Gastrocnemius medialis (tissue), 4 donors: ENCODE measurements at regions not wholly inside any gene's neighbourhood (a gene's known extent, or its start where the extent isn't known, plus 50 kb on each side); places are given as distances from the start of the nearest gene placed in this dataset.

Source experiments
- ATAC-seq, 2 donors: fragments of 150-250 bp; one replicate each; pipeline ENCODE4 v1.9.1; 2016
- DNase-seq, 2 donors: peaks; one replicate each; pipeline ENCODE4 v3.0.0-alpha.2; 2019
- H3K27ac ChIP-seq, 4 donors: fragments of 200-600 bp; sonication (generic); 1 replicate in 1 of 4; 2 replicates in 3 of 4; pipeline ENCODE4 v1.5.1; 2016 to 2018; ENCODE audit warnings: mild to moderate bottlenecking in 2 of 4, moderate library complexity in 1 of 4
- H3K27me3 ChIP-seq, 3 donors: fragments of 200-600 bp; sonication (generic) in 2 of 3; 1 replicate in 1 of 3; 2 replicates in 2 of 3; pipeline versions ENCODE4 v1.5.1 to v1.6.0; 2016 to 2019; ENCODE audit warnings: mild to moderate bottlenecking in 1 of 3, moderate library complexity in 1 of 3
- H3K36me3 ChIP-seq, 2 donors: fragments of 200-600 bp; sonication (generic) in 1 of 2; one replicate each; pipeline ENCODE4 v1.5.1; 2017 to 2018
- H3K4me1 ChIP-seq, 2 donors: fragments of 200-600 bp; sonication (generic) in 1 of 2; one replicate each; pipeline ENCODE4 v1.5.1; 2016 to 2017; ENCODE audit warnings: mild to moderate bottlenecking in 2 of 2
- H3K4me3 ChIP-seq, 4 donors: fragments of 200-600 bp; sonication (generic) in 3 of 4; 1 replicate in 1 of 4; 2 replicates in 3 of 4; pipeline ENCODE4 v1.5.1; 2016 to 2019; ENCODE audit warnings: mild to moderate bottlenecking in 2 of 4
- H3K9me3 ChIP-seq, 3 donors: fragments of 200-600 bp; sonication (generic) in 2 of 3; 1 replicate in 1 of 3; 2 replicates in 2 of 3; pipeline ENCODE4 v1.5.1; 2016 to 2019
- CTCF ChIP-seq, 5 experiments: fragments of 450-650 bp in 3 of 5; fragments of 200-600 bp in 2 of 5; sonication (generic) in 2 of 5; IDR thresholded peaks in 4 of 5; conservative IDR thresholded peaks in 1 of 5; 1 replicate in 4 of 5; 2 replicates in 1 of 5; pipeline ENCODE4 v1.5.1; 2016 to 2019; ENCODE audit warnings: antibody characterized with exemption in 5 of 5, mild to moderate bottlenecking in 3 of 5, moderate library complexity in 3 of 5
- POLR2A ChIP-seq, 2 donors: fragments of 450-650 bp; IDR thresholded peaks; one replicate each; pipeline ENCODE4 v1.6.1; 2017; ENCODE audit warnings: antibody characterized with exemption in 2 of 2, mild to moderate bottlenecking in 2 of 2, moderate library complexity in 2 of 2
- in situ Hi-C, 4 donors: fragments of 200-750 bp; cut with MboI; loops; one replicate each; pipeline versions ENCODE4 v1.15.0 to v1.8.0; 2017; ENCODE audit warnings: low sequenced_read_pairs in 4 of 4
- intact Hi-C: fragments of 100-400 bp; cut with DNase I; formaldehyde crosslinking; loops from one replicate; pipeline ENCODE4 v1.15.1; 2023; ENCODE audit warnings: low total_unique reads

GRCh38 chr10:47230957-47231356 is 69.0 kb upstream of the GDF10 start:
- no peaks in the 10 kb centered on the region for H3K27me3 ChIP-seq
- intact Hi-C loops (no loop called here), in situ Hi-C loops (no loop called here)
- TF ChIP-seq POLR2A (IDR thresholded peaks at IDR 0.05) (no peak), CTCF (IDR thresholded peaks at IDR 0.05 in 4 of 5, conservative IDR thresholded peaks at IDR 0.05 in 1 of 5) (no peak)
- H3K27ac ChIP-seq: peak overlapping the region in 1 of 4 donors; percentile 40
- peaks cover 4 to 9% of the 10 kb centered on the region in 2 donors for H3K4me1 ChIP-seq
- H3K36me3 ChIP-seq: no peaks in the 10 kb centered on the region
- ATAC-seq (peak; percentile 46 to 56), DNase-seq (no peak)
- H3K4me3 ChIP-seq: no peak overlapping the region
- no peaks in the 10 kb centered on the region for H3K9me3 ChIP-seq

DNA sequence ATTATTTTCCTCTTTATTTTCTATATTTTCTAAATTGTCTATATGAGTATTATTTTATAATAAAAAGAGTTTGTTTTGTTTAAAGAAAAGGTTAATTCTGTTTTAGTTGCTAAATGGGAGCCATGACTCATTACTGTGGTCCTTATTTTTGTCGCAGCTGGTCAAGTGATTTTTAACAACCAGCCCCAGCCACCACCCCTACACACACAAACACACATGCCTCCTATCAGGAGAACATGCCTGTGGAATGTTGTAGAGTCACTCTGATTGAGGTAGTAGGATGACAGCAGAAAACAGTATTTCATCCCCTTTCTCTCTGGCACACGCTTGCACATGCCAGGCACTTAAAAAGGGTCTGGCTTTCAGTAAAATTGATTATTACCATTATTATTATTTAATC is 68.6 kb upstream of the GDF10 start:
- TF ChIP-seq CTCF (IDR thresholded peaks at IDR 0.05 in 4 of 5, conservative IDR thresholded peaks at IDR 0.05 in 1 of 5): no peak
- no peak for TF ChIP-seq POLR2A (IDR thresholded peaks at IDR 0.05)
- Histone ChIP-seq H3K27ac (peak overlapping the region in 1 of 4 donors; percentile 40), H3K27me3 (no peaks in the 10 kb centered on the region), H3K9me3 (no peaks in the 10 kb centered on the region), H3K4me3 (no peak overlapping the region), H3K4me1 (peaks cover 4 to 9% of the 10 kb centered on the region in 2 donors), H3K36me3 (no peaks in the 10 kb centered on the region)
- no peak for DNase-seq
- in situ Hi-C loops (no loop called here), intact Hi-C loops (no loop called here)
- ATAC-seq: peak; percentile 76 to 91

DNA sequence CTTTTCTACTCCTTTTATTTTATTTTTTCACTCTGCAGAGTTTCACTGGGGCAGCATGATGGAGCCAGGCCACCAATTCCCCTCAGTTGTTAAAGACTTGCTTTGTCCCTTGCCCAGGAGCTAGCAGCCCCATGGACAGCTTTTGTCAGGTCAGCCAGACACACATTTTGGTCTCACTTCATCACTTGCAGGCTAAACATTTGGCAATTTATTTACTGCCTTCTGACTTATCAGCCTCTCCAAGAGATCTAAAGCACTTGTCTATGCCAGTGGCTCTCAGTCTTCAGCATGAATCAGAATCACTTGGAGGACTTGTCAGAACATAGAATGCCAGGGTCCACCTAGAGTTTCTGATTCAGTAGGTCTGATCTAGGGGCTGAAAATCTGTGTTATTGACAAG is 66.4 kb upstream of the GDF10 start:
- H3K4me1 ChIP-seq: peaks cover 4 to 9% of the 10 kb centered on the region in 2 donors
- in situ Hi-C loops: no loop called here
- H3K27me3 ChIP-seq: no peaks in the 10 kb centered on the region
- TF ChIP-seq POLR2A (IDR thresholded peaks at IDR 0.05) (no peak), CTCF (IDR thresholded peaks at IDR 0.05 in 4 of 5, conservative IDR thresholded peaks at IDR 0.05 in 1 of 5) (no peak)
- DNase-seq: no peak
- H3K27ac ChIP-seq: no peak overlapping the region
- no peaks in the 10 kb centered on the region for H3K36me3 ChIP-seq
- intact Hi-C loops: no loop called here
- no peak for ATAC-seq
- no peak overlapping the region for H3K4me3 ChIP-seq
- no peaks in the 10 kb centered on the region for H3K9me3 ChIP-seq

GRCh38 chr10:47235484-47235883 is 64.5 kb upstream of the GDF10 start:
- Histone ChIP-seq H3K27me3 (no peaks in the 10 kb centered on the region), H3K4me1 (peaks cover 4 to 7% of the 10 kb centered on the region in 2 donors), H3K4me3 (no peak overlapping the region), H3K36me3 (no peaks in the 10 kb centered on the region), H3K27ac (no peak overlapping the region), H3K9me3 (no peaks in the 10 kb centered on the region)
- DNase-seq (no peak), ATAC-seq (no peak)
- intact Hi-C loops: no loop called here
- TF ChIP-seq CTCF (IDR thresholded peaks at IDR 0.05 in 4 of 5, conservative IDR thresholded peaks at IDR 0.05 in 1 of 5) (no peak), POLR2A (IDR thresholded peaks at IDR 0.05) (no peak)
- in situ Hi-C loops: no loop called here
